ENCODE measurements at regions not wholly inside any gene's neighbourhood (a gene's known extent, or its start where the extent isn't known, plus 50 kb on each side); places are given as distances from the start of the nearest gene placed in this dataset.
A peak's percentile ranks its signal among the peaks of the same experiment; 100 is the strongest.

DNA sequence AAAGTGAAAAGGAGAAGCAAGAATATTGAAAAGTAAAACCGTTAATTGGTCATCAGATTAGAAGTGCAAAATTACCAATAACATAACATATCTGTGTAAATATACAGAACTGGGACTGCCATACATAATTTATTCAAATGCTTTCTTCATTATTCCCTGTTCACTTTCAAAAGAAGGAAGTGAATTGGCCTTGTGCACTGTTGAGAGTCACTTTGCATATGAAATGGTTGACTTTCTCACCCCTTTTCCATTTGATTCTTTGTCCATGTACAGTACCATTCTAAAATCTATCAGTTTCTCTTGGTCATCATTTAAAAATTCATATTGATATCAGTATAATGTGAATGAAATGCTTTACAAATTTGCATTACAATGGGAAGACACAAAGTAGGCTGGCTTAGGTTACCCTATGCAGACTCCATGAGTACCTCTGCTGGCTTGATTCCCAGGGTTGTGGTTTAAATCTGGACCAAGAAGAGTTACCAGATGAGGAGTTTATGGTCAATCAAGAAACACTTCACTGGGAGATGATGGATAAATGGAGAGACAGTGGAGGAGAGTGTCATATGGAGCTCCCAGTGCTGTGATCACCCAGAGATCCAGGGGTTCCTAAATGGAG, 210.9 kb upstream of the TOPAZ1 start:
- Histone ChIP-seq H3K36me3 (ENCODE audit: control insufficient read depth, insufficient read depth, low read length) (no peaks in the 10 kb centered on the region), H3K9me3 (ENCODE audit: control insufficient read depth, low read length) (no peaks in the 10 kb centered on the region), H3K9ac (ENCODE audit: extremely low read depth, low read length, poor library complexity, severe bottlenecking) (no peak overlapping the region), H3K4me3 (ENCODE audit: low read length) (no peak overlapping the region), H3K4me1 (ENCODE audit: control insufficient read depth, insufficient read depth, low read length) (no peaks in the 10 kb centered on the region), H3K27ac (ENCODE audit: low read depth, low read length) (no peak overlapping the region), H3K27me3 (ENCODE audit: control insufficient read depth, insufficient read depth, low read length, poor library complexity, severe bottlenecking) (peaks cover 16% of the 10 kb centered on the region)
- Mint-ChIP-seq H3K4me1 (no peaks in the 10 kb centered on the region), H3K4me3 (no peak overlapping the region), H3K9me3 (no peaks in the 10 kb centered on the region), H3K27me3 (ENCODE audit: insufficient read depth) (peaks cover 11% of the 10 kb centered on the region), H3K27ac (no peak overlapping the region), H3K36me3 (ENCODE audit: low read depth) (no peaks in the 10 kb centered on the region)
- DNase-seq: no peak
- WGBS, 2 experiments (ENCODE audit: insufficient coverage in 1 of 2, insufficient read length in 1 of 2): no CpG with 5 or more reads among the region's 1 CpG
- TF ChIP-seq, protein P1, sequence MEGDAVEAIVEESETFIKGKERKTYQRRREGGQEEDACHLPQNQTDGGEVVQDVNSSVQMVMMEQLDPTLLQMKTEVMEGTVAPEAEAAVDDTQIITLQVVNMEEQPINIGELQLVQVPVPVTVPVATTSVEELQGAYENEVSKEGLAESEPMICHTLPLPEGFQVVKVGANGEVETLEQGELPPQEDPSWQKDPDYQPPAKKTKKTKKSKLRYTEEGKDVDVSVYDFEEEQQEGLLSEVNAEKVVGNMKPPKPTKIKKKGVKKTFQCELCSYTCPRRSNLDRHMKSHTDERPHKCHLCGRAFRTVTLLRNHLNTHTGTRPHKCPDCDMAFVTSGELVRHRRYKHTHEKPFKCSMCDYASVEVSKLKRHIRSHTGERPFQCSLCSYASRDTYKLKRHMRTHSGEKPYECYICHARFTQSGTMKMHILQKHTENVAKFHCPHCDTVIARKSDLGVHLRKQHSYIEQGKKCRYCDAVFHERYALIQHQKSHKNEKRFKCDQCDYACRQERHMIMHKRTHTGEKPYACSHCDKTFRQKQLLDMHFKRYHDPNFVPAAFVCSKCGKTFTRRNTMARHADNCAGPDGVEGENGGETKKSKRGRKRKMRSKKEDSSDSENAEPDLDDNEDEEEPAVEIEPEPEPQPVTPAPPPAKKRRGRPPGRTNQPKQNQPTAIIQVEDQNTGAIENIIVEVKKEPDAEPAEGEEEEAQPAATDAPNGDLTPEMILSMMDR (conservative IDR thresholded peaks at IDR 0.05): no peak

DNA sequence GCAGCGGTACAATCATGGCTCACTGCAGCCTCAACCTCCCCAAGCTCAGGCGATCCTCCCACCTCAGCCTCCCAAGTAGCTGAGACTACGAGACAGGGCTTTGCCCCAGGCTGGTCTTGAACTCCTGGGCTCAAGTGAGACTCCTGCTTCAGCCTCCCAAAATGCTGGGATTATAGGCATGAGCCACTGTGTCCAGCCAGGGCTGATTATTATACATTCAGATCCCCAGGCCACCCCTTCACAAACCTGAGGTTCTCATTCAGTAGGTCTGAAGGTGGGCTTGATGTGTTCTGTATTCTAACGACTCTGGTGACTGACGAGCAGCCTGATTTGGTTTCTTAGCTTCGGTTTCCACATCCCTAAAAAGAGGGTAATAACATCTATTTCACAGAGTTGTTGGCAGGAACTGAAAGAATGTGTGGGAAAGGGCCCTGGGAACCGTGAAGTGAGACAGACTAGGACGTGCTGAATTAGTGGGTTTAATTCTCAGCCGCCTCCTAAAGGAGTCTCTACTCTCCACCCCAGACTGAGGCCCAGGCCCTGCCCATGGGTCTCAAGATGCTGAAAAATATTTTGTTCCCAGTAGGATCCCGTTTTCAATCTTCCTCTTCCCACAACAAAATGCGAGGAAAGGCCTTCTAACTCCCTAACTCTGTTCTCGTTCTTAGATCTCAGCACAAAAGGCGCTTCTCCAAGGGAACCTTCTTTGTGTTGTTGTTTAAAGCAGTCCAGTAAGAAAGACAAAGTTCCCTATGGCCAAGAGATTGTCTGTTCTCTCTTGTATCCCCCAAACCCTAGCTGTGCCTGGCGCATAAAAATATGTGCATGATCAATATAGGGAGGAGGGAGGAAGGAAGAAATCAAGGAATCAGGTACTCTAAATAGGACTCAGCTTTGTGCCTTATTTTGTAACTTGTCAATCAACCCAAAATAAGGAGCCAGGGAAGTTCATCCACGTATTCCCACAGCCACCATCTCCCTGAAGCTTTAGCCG, 210.0 kb upstream of the TOPAZ1 start:
- Histone ChIP-seq H3K27ac (ENCODE audit: low read depth, low read length) (no peak overlapping the region), H3K4me1 (ENCODE audit: control insufficient read depth, insufficient read depth, low read length) (no peaks in the 10 kb centered on the region), H3K4me3 (ENCODE audit: low read length) (no peak overlapping the region), H3K9me3 (ENCODE audit: control insufficient read depth, low read length) (no peaks in the 10 kb centered on the region), H3K27me3 (ENCODE audit: control insufficient read depth, insufficient read depth, low read length, poor library complexity, severe bottlenecking) (peaks cover 11% of the 10 kb centered on the region), H3K9ac (ENCODE audit: extremely low read depth, low read length, poor library complexity, severe bottlenecking) (no peak overlapping the region), H3K36me3 (ENCODE audit: control insufficient read depth, insufficient read depth, low read length) (no peaks in the 10 kb centered on the region)
- TF ChIP-seq, protein P1 (conservative IDR thresholded peaks at IDR 0.05): no peak
- no peak for DNase-seq
- no peaks in the 10 kb centered on the region for H3K36me3 Mint-ChIP-seq (ENCODE audit: low read depth)
- H3K4me1 Mint-ChIP-seq: no peaks in the 10 kb centered on the region
- H3K27ac Mint-ChIP-seq: no peak overlapping the region
- 84 to 85% methylated on average over 13 to 16 of the region's 16 CpGs for WGBS, 2 experiments (ENCODE audit: insufficient coverage in 1 of 2, insufficient read length in 1 of 2)
- no peak overlapping the region for H3K4me3 Mint-ChIP-seq
- H3K27me3 Mint-ChIP-seq (ENCODE audit: insufficient read depth): peaks cover 11% of the 10 kb centered on the region
- H3K9me3 Mint-ChIP-seq: no peaks in the 10 kb centered on the region

DNA sequence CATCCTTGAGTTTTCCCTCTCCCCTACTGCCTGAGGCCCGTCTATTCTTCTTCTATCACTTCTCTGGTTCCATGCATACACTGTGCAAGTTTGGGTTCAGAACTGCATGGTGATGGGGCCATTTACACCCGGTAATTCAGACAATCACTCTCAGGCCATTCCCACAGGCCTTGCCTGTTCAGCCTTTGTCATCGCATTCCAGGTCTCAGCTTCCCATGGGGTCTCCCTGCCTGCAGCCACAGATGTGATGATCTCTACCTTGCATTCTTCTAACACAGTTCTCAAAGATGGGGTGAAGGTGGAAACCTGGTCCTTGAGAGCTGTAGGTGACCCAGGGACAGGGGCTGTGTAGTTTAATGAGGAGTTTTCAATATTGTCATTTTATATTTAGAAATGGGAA, 209.2 kb upstream of the TOPAZ1 start:
- H3K36me3 Mint-ChIP-seq (ENCODE audit: low read depth): no peaks in the 10 kb centered on the region
- H3K27ac Mint-ChIP-seq: no peak overlapping the region
- Histone ChIP-seq H3K9me3 (ENCODE audit: control insufficient read depth, low read length) (no peaks in the 10 kb centered on the region), H3K36me3 (ENCODE audit: control insufficient read depth, insufficient read depth, low read length) (no peaks in the 10 kb centered on the region), H3K4me3 (ENCODE audit: low read length) (no peak overlapping the region), H3K4me1 (ENCODE audit: control insufficient read depth, insufficient read depth, low read length) (no peaks in the 10 kb centered on the region), H3K27me3 (ENCODE audit: control insufficient read depth, insufficient read depth, low read length, poor library complexity, severe bottlenecking) (peaks cover 4% of the 10 kb centered on the region), H3K27ac (ENCODE audit: low read depth, low read length) (no peak overlapping the region), H3K9ac (ENCODE audit: extremely low read depth, low read length, poor library complexity, severe bottlenecking) (no peak overlapping the region)
- no peaks in the 10 kb centered on the region for H3K9me3 Mint-ChIP-seq
- WGBS, 2 experiments (ENCODE audit: insufficient coverage in 1 of 2, insufficient read length in 1 of 2): 78 to 83% methylated on average over 1 to 3 of the region's 3 CpGs
- TF ChIP-seq, protein P1 (conservative IDR thresholded peaks at IDR 0.05): no peak
- no peak overlapping the region for H3K4me3 Mint-ChIP-seq
- no peaks in the 10 kb centered on the region for H3K4me1 Mint-ChIP-seq
- peak; percentile 70 for DNase-seq
- peaks cover 11% of the 10 kb centered on the region for H3K27me3 Mint-ChIP-seq (ENCODE audit: insufficient read depth)
